Stimulated activated CD8-positive, alpha-beta memory T cell treated with anti-CD3 and anti-CD28 coated beads, Interleukin-15, amount 100 ng/mL, for 24 hours (primary cell): ENCODE measurements at regions not wholly inside any gene's neighbourhood (a gene's known extent, or its start where the extent isn't known, plus 50 kb on each side); places are given as distances from the start of the nearest gene placed in this dataset.
"Not testable (repeated sequence)": the region's sequence is repeated elsewhere in the genome, so short reads cannot be mapped to it uniquely, and the experiment has no call there.

ENCODE experiments used
- DNase-seq: peaks from one replicate; pipeline ENCODE4 v3.0.0-alpha.2; 2020; ENCODE audit warnings: low read depth

GRCh38 chr19:33866696-33867095 lies 70.0 kb downstream of the KCTD15 start:
- DNase-seq, result no peak

DNA sequence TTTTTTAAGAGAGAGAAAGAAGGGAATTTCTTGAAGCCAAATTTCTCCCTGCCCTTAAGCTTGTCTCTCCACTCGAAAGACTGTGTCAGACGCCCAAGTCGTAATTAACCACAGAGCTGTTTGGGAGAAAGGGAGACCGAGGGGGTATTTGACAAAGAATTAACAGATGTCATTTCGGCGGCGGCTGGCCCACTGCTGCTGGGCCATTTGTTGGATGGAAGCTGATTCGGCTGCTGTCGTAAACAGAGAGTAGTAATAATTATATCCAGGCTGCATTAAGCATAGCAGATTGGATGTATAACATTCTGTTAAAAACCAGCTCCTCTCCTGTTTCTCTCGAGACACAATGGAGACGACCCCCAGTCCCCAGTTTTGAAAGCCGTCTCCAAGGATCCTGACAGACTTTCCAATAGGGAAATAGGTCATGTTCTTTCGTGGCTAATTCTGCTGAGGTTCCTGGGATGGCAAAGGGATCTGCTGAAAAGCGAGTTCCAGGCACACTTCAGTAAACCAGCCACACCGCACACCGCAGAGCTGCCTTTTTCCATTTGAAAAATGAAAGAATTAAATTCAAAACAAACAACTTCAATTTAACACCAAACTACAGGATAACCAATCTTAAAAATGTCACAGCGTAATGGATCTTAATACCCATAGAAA lies 71.5 kb downstream of the KCTD15 start:
- no peak for DNase-seq

DNA sequence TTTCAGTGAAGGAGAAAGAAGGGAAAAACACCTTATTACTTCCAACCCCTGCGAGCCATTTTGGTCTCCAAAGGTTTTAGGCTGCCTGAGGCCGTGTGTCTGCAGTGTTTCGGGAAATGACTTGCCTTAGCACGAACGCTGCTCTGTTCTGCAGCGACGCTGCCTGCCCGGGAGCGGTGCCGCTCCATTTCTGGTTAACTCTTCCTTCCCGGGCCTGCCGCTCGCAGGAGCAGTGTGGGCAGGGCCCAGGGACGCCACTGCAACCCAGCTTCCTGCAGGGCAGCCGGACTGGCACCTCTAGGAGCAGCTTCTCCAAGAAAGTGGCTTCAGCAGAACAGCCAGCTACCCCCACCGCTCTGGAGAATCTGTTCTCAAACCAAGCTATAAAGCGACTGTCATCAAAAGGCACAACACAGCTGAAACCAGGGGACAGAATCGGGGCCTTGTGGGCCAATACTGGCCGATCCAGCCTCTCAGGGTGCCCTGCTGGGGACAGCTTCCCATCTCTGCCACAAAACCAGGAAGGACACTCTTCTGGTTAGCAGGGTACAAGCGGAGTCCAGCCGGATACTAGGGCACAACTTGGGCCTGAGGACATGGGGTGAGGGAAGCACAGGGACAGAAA lies 72.2 kb downstream of the KCTD15 start:
- no peak for DNase-seq

- DNase-seq, result not testable (repeated sequence)
Observed at GRCh38 chr19:33870298-33870932, 73.7 kb downstream of the KCTD15 start.

GRCh38 chr19:33871605-33872004 lies 74.9 kb downstream of the KCTD15 start:
- no peak for DNase-seq

GRCh38 chr19:33872445-33873320 lies 76.0 kb downstream of the KCTD15 start:
- DNase-seq, result no peak

- DNase-seq, result no peak
Observed at GRCh38 chr19:33875071-33875470, 78.4 kb downstream of the KCTD15 start.

- DNase-seq, result no peak
Observed at GRCh38 chr19:33876192-33876591, 79.5 kb downstream of the KCTD15 start.

DNA sequence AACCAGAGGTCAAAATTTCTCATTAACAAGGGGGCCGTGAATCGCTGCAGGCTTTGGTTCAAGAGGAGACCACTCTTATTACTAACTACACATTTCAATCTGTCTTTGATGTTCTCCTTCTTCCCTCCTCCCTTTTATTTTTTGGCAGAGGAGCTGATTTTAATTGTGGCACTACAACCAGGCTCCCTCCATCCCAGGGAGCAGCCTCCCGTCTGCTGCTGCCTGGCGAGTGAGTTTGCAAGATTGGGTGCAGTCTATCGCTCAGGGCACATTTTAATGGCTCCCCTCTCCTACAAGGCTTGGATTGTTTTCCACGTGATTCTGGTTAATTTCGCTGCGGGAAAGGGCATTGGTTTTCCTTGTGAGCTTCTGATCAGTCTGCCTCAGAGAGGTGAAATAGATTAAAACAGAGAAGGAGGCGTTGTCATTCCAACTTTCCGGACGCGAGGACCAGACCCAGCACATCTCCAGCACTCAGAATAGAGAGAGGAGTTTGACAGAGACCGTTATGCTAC lies 81.4 kb downstream of the KCTD15 start:
- DNase-seq, result no peak

- no peak for DNase-seq
Observed at GRCh38 chr19:33878910-33879810, 82.5 kb downstream of the KCTD15 start.

DNA sequence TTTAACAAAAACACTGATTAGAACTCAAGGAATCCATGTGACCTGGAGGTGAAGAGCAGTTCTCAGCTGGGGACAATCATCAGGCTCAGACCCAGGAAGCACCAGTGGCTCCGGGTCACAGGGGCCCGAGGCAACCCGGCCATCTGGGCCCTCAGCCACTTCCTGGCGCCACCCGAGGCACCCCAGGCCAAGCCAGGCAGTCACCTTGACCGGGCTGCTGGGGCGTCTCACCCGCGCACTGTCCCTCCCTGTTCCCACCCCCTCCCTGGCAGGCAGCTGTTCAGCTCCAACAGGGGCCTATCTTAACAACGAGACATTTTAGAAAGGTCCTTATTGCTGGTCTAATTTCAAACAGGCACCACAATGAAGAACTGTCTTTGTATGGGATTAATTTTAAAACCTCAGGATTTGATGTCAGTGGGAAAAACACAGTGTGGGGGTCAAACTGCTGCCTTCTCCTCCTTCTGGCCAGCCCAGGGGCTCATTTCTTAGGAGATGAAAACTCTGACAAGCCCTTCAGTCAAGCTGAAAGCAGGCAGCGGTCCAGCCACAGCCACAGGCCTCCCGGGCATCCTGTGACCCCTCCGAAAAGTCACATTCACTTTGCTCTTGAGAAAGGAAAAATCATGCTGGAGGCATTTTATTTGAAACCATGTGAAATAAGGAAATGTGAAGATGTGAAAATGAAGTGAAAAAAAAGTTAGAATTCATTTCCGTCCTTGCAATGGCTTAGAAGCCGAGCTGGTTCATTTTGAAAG lies 83.3 kb downstream of the KCTD15 start:
- DNase-seq, result no peak

- no peak for DNase-seq
Observed at GRCh38 chr19:33883859-33884519, 87.3 kb downstream of the KCTD15 start.

- no peak for DNase-seq
Observed at GRCh38 chr19:33885236-33885635, 88.6 kb downstream of the KCTD15 start.

DNA sequence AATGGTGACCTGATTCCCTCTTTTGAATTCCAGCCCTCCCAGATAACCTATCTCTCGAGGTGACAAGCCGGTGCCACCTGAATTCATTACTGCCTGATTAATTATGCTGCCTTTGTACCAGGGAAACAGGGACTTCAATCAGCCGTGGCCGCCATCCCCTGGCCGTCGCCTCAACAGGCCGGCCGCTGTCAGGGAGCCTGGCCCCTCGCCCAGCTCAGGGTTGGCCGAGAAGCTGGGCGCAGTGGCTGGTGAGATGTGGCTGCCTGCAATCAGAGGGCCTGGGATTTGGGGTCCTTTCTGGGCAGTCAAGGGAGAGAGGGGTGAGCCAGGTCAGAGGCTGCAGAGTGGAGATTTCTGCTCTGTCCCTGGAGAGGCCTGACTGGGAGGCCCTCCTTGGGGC lies 91.2 kb downstream of the KCTD15 start:
- no peak for DNase-seq

- no peak for DNase-seq
Observed at GRCh38 chr19:33888665-33889064, 92.0 kb downstream of the KCTD15 start.

- DNase-seq, result no peak
Observed at GRCh38 chr19:33890569-33890968, 93.9 kb downstream of the KCTD15 start.

DNA sequence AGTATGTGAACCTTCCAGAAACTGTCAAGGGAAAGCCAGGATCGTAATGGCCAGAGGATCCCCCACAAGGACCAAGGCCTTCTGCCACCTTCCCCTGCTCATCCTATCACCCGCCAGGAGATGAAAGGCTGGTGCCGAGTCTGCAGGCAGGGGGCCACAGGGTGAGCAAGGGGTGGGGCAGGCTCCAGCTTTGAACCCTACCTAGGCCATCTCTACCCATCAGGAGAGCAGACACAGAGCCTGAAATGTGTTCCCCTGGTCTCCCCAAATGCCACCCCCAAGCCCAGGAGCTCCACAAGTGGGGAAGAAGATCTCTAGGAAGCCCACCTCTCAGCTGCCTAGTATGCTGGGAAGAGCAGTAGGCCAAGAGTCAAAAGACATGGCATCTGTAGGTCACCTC lies 95.1 kb downstream of the KCTD15 start:
- DNase-seq, result no peak

- no peak for DNase-seq
Observed at GRCh38 chr19:33894787-33895186, 98.1 kb downstream of the KCTD15 start.

- no peak for DNase-seq
Observed at GRCh38 chr19:33895366-33895765, 98.7 kb downstream of the KCTD15 start.
